Erythroblast (primary cell): ENCODE measurements at regions not wholly inside any gene's neighbourhood (a gene's known extent, or its start where the extent isn't known, plus 50 kb on each side); places are given as distances from the start of the nearest gene placed in this dataset.
"Not testable (repeated sequence)": the region's sequence is repeated elsewhere in the genome, so short reads cannot be mapped to it uniquely, and the experiment has no call there.

Experiments
- DNase-seq, 2 experiments: peaks; one replicate each; lab custom pipeline; 2025; lab: John Stamatoyannopoulos, UW
- GATA1 ChIP-seq: IDR thresholded peaks from 2 replicates; pipeline ENCODE4 v1.6.1; 2011; ENCODE audit warnings: low read depth, mild to moderate bottlenecking, control low read depth, low read length, moderate library complexity
- POLR2A ChIP-seq: IDR thresholded peaks from 2 replicates; pipeline ENCODE4 v1.6.1; 2011; ENCODE audit warnings: mild to moderate bottlenecking, low read length

DNA sequence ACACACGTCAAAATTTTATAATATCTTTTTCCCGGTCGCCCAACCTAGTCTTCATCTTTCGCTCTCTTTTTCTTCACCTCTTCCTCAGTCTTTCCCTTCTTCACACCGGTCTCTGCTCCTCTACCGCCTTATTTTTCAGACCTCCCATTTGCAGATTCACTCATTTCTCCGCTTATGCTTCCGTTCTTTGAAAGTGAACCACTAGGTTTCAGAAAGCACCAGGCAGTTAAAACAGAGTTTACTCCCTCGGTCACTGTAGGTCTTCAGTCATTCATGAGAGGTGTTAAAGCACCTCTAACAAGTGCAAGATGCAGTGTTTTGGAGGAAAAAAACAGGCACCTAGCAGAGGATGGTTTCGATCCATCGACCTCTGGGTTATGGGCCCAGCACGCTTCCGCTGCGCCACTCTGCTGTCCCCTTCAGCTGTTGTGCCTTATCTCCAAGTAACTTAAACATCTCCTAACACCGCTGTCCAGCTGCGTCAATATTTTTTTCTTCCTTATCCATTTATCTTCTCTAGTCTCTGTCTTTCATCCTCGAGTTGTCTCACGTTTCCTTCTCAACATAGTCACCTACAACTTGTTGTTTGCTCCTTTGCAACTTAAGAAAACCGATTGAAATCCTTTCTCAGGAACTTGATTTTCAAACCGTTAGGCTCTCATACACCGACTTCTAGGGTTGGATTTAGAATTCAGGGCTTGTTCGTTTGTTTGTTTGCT is 119.7 kb upstream of the ZNF184 start:
- DNase-seq, result peak; percentile 80 to 86

DNA sequence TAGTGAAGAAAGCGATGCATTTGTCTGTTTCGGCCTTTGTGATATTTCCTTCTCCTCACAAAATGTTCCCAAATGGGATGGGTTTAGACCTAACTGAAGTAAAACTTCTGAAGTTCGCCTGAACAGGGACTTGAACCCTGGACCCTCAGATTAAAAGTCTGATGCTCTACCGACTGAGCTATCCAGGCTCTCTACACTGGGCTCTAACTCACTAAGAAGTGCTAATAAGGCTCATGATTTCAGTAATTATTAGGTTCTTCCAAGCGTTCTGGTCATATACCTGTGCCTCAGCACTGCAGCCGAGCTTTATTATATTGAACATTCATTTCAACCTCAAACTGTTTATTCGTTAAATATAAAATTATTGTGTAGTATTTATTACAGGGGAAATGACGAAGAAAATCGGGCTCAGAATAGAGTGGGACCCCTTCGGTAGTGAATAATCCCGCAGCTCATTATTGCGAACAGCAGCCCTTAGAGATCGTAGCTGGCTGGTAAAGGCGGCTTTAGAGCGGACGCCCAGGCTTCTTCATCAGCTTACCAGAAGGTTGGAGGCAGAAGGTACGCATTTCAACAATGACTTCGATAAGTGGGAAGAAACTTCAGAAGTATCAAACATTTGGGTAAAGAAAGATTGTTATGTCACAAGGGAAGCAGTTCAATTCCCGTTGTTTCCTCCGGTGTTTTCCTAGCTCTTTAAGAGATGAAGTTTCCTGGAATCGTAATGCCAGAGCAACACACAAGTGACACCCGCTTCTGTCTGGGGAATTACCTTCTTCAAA is 119.0 kb upstream of the ZNF184 start:
- DNase-seq, result peak; percentile 69 to 75
- TF ChIP-seq POLR2A, result no peak
- TF ChIP-seq GATA1, result no peak

More for the DNA sequence above, 119.7 kb upstream of the ZNF184 start:
- TF ChIP-seq GATA1 (no peak), POLR2A (no peak)

DNA sequence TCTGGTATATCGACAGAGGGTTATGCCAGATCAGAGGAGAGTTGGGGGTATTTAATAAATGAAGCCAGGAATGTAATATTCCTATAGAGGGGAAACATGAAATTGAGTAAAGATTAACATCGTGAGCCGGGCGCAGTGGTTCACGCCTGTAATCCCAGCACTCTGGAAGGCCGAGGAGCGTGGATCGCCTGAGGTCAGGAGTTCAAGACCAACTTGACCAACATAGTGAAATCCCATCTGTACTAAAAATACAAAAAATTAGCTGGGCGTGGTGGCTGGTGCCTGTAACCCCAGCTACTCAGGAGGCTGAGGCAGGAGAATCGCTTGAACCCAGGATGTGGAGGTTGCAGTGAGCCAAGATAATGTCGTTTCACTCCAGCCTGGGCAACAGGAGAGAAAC is 112.4 kb upstream of the ZNF184 start:
- DNase-seq, result not testable (repeated sequence)

DNA sequence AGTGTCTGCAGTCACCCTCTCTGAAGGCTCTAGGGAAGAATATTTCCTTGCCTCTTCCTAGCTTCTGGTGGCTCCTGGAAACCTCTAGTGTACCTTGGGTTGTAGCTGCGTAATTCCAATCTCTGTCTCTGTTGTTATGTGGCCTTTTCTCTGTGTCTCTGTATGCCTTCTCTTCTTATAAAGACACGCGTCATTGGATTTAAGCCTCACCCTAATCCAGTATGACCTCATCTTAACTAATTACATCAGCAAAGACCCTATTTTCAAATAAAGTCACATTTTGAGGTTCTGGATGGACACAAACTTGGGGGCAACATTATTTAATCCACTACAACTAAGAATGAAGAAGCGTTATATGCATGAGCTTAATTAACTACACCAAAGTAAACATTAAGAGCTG is 111.4 kb upstream of the ZNF184 start:
- no peak for TF ChIP-seq GATA1
- TF ChIP-seq POLR2A, result no peak
- no peak for DNase-seq

DNA sequence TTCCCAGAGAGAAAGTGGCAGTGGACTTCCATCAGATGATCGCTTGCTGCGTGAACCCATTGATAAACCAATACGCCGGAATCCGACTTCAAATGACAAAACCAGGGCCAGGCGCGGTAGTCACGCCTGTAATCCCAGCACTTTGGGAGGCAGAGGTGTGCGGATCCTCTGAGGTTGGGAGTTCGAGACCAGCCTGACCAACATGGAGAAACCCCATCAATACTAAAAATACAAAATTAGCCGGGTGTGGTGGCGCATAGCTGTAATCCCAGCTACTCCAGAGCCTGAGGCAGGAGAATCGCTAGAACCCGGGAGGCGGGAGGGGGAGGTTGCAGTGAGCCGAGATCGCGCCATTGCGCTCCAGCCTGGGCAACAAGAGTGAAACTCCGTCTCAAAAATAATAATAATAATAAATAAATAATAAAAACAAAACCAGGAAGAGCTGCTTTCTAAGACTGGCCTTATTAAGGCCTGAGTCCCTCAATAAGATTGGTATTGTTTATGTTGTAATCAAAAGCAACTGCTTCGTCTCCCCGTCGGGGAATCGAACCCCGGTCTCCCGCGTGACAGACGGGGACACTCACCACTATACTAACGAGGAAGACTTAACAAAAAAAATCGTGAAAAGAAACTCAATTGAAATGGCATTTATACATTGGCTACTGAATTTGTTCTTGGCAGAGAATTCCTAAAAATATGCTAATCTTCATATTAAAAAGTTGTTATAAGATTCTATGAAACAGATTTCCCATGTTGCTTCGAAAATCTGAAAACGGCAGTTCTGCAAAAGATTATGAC is 110.2 kb upstream of the ZNF184 start:
- DNase-seq, result peak; percentile 79 to 84
- no peak for TF ChIP-seq GATA1

DNA sequence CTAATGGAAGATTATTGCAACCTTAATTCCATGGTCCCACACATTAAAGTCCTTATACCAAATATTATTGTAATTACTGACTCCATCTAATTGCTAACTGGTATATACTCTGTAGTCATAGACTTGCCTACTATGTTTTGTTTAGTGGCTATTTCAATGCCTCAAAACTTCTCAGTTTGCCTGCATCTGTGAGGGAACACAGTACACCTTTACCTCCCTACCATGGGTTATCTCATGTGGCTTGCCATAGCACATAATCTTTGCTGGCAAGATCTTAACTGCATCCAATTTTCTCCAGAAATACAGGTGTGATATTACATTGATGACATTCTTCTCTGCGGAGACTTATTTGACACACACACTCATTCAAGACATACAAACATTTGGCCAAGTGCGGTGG is 107.1 kb upstream of the ZNF184 start:
- no peak for DNase-seq
- TF ChIP-seq POLR2A (no peak), GATA1 (no peak)

DNA sequence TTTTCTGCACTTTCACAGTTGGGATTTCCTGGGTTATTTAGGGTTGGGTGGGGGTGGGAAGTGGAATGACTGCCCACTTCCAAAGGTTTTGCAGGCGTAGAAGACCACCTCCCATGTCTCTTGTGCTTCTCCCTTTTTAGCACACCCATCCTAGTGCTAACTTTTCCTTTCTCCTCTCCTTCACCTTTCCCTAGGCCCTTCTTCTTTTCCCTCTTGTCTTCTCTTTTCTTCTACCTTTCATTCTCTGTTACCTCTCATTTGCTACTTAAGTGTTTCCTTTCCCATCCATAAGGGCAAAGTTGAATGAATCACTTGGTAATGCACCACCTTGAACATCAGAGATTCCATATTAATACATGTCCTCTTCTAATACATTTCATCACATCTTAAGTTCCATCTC is 105.0 kb upstream of the ZNF184 start:
- no peak for DNase-seq
- TF ChIP-seq GATA1 (no peak), POLR2A (no peak)

DNA sequence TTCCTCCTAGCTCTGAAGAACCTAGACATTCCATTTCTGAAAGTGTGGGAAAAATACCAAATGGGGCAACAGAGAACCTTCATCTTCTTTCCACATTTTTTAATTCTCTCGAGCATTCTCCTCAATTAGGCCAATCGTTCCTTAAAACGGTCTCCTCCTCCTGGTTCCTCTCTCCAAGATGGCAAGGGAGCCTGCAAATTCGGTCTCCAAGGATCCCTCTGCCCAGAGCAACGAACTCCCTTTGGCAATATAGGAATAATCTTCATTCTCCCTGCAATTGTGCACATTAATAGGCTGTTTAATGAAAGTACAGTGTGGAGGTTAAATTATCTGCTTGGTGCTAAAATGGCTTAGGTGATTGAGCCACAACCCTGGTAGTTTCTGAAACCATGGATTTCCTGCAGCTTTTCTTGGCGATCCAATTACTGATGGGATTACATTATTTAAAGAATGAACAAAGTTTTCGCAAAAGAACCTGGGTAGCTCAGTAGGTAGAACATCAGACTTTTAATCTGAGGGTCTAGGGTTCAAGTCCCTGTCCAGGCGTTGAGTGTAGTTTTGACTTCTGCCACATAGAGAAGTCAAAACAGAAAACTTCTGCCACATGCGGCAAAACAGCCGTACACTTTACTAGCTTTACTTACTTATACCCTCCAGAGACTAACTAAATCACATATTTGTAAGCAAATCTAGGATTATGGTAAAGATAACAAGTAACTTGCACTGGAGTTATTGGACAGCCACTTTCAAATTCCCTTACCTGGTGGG is 102.9 kb upstream of the ZNF184 start:
- TF ChIP-seq GATA1, result no peak
- no peak for TF ChIP-seq POLR2A
- no peak for DNase-seq

DNA sequence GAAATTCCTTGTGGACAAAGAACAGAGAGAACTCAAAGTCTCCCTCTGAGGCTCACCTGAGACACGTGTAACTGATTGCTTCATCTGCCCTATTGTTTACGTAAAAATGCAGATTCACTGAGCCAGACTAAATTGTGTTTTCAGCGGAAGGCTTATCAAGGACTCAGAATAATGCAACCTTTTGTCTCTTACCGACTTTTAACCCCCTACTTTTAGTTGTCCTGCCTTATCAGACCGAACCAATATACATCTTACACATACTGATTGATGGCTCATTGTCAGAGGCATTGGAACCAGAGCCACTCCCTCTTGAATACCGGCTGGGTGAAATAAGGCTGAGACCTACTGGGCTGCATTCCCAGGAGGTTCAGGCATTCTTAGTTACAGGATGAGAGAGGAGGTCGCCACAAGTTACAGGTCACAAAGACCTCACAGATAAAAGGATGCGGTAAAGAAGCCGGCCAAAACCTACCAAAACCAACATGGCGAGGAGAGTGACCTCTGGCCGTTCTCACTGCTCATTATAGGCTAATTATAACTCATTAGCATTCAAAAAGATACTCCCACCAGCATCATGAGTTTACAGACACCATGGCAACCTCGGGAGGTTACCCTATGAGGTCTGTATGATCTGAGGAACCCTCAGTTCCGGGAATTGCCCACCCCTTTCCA is 95.5 kb upstream of the ZNF184 start:
- TF ChIP-seq POLR2A (no peak), GATA1 (no peak)
- DNase-seq, result no peak

DNA sequence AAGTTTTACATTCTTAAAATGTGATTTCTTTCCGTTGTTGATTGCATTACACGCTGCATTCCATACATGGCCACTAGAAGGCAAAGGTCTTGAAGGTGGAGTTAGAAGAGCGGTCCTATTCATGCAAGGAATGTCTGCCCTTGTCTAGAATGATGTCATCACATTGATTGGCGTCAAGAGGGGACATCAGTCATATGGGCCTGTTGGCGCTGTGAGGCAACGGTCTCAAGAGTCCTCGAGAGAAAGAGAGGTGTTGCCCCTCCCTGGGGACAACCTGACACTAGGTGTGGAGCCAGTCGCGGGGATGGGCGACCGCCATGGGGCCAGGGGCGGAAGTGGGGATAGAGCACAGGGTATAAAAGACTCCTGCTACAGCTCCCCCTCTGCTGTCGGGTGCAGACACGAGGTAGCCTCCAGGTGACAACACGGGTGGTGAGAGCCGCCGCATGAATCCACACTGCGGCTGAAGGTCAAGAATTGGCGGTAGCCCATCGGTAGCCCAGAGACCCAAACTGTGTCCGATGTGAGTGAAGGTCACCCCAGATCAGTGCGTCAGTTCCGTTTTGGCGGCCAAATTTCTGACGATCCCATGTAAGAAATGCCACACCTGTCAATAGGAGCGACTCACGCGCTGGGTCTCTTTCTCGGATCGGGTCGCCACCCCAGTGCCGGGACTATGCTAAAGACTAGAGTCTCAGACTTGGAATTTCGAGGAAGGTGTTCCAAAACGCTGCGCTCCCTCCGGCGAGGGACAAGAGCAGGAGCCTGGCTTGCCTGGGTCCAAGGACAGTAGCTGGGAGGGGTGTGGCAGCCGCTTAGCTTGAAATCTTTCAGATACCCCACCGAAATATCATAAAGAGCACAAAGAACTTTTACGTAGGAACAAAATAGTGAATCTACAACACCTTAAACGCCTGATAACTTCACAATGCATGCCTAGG is 93.2 kb upstream of the ZNF184 start:
- peak; percentile 28 to 33 for DNase-seq
- no peak for TF ChIP-seq POLR2A
- no peak for TF ChIP-seq GATA1

DNA sequence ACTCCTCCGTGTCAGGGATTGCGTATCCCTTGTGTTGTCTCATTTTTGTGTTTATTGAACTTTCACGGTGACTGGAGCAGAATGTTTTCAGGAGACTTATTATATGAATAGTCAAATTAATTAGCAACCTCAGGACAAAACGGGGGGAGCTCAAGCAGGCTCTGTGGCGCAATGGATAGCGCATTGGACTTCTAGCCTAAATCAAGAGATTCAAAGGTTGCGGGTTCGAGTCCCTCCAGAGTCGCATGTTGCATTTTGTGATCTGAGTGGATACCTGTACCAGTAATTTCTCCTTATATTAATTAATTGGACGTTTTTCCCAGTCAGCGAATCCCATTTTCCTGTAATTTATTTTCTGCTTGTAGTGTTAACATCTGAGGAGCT is 89.1 kb upstream of the ZNF184 start:
- DNase-seq, result peak; percentile 15 to 20
- no peak for TF ChIP-seq GATA1
- no peak for TF ChIP-seq POLR2A
